A549 (cell line): ENCODE measurements at regions not wholly inside any gene's neighbourhood (a gene's known extent, or its start where the extent isn't known, plus 50 kb on each side); places are given as distances from the start of the nearest gene placed in this dataset.

Source experiments
- ATAC-seq, 2 experiments: fragments of 200-7000 bp in 1 of 2; fragments of >200 bp in 1 of 2; cut with Nextera tagmentation in 1 of 2; cut with Tn5 transposase in 1 of 2; 3 replicates each; pipeline versions ENCODE4 v1.8.0 to v1.9.1; 2018 to 2020; ENCODE audit warnings: mild to moderate bottlenecking in 1 of 2, moderate library complexity in 1 of 2
- CTCF ChIA-PET: fragments of 300-600 bp; sonication (Branson Sonifier 250); formaldehyde crosslinking; extraction: SDS; loops from one replicate; lab custom pipeline; 2021; ENCODE audit warnings: antibody characterized with exemption, inconsistent platforms; lab: Yijun Ruan, JAX
- POLR2A ChIA-PET: fragments of 350-600 bp; formaldehyde crosslinking; extraction: SDS; loops from one replicate; lab custom pipeline; 2021; ENCODE audit warnings: antibody characterized with exemption, inconsistent platforms; lab: Yijun Ruan, JAX
- DNase-seq, 2 experiments: peaks; one replicate each; pipeline versions ENCODE4 v3.0.0 to v3.0.0-alpha.2; 2011 to 2016; ENCODE audit warnings: low read depth in 1 of 2, low spot score in 1 of 2
- FAIRE-seq: peaks from 2 replicates; lab custom pipeline; 2011; peaks lifted over from hg19 to GRCh38; lab: Jason Lieb, UNC
- H3K27ac ChIP-seq, 2 experiments: fragments of >200 bp; sonication (Bioruptor Twin); formaldehyde crosslinking; 3 replicates each; pipeline ENCODE4 v1.5.1; 2016 to 2017
- H3K4me1 ChIP-seq: fragments of >200 bp; sonication (Bioruptor Twin); formaldehyde crosslinking; 3 replicates; pipeline ENCODE4 v1.6.1; 2016
- H3K4me2 ChIP-seq: fragments of >200 bp; sonication (Bioruptor Twin); formaldehyde crosslinking; 3 replicates; pipeline ENCODE4 v1.6.1; 2016
- H3K4me3 ChIP-seq: fragments of >200 bp; sonication (Bioruptor Twin); formaldehyde crosslinking; 3 replicates; pipeline ENCODE4 v1.5.1; 2016
- H3K9me3 ChIP-seq: fragments of >200 bp; sonication (Bioruptor Twin); formaldehyde crosslinking; 3 replicates; pipeline ENCODE4 v1.6.1; 2016
- BHLHE40 ChIP-seq: IDR thresholded peaks from 2 replicates; pipeline ENCODE4 v1.6.1; 2012; ENCODE audit warnings: low read depth, low read length, inconsistent platforms
- CBX2 ChIP-seq: fragments of 200-600 bp; sonication (generic); IDR thresholded peaks from 2 replicates; pipeline ENCODE4 v1.6.1; 2016; ENCODE audit warnings: low read depth, mild to moderate bottlenecking, borderline replicate concordance
- EHF ChIP-seq: fragments of 250-450 bp; sonication (Bioruptor Pico); IDR thresholded peaks from 2 replicates; pipeline ENCODE4 v1.5.0; 2020; ENCODE audit warnings: mild to moderate bottlenecking
- ESRRA ChIP-seq: fragments of 150-350 bp; IDR thresholded peaks from 2 replicates; pipeline ENCODE4 v1.6.1; 2014; ENCODE audit warnings: mild to moderate bottlenecking, low read length, borderline replicate concordance
- GATA3 ChIP-seq: IDR thresholded peaks from 2 replicates; pipeline ENCODE4 v1.6.1; 2012; ENCODE audit warnings: borderline replicate concordance
- HES2 ChIP-seq: fragments of >200 bp; sonication (Bioruptor Twin); formaldehyde crosslinking; IDR thresholded peaks from 2 replicates; pipeline ENCODE4 v1.6.1; 2016
- HOXA7 ChIP-seq: fragments of 250-450 bp; sonication (Bioruptor Pico); IDR thresholded peaks from 2 replicates; pipeline ENCODE4 v1.5.0; 2020; ENCODE audit warnings: mild to moderate bottlenecking, moderate library complexity
- HOXB13 ChIP-seq: fragments of 250-450 bp; sonication (Bioruptor Pico); IDR thresholded peaks from 2 replicates; pipeline ENCODE4 v1.5.0; 2020; ENCODE audit warnings: low read depth, mild to moderate bottlenecking, moderate library complexity
- KDM1A ChIP-seq: fragments of 200-600 bp; sonication (generic); IDR thresholded peaks from 2 replicates; pipeline ENCODE4 v1.6.1; 2016; ENCODE audit warnings: low read depth, mild to moderate bottlenecking
- KDM5A ChIP-seq: fragments of 200-600 bp; sonication (generic); IDR thresholded peaks from 2 replicates; pipeline ENCODE4 v1.6.1; 2016; ENCODE audit warnings: antibody characterized with exemption, mild to moderate bottlenecking
- MAFK ChIP-seq: fragments of 450-650 bp; IDR thresholded peaks from 2 replicates; pipeline ENCODE4 v1.6.1; 2014; ENCODE audit not compliant: partially characterized antibody
- MYC ChIP-seq: IDR thresholded peaks from 2 replicates; pipeline ENCODE4 v1.6.1; 2012; ENCODE audit warnings: mild to moderate bottlenecking, inconsistent platforms, low read length, improper control_type of control experiment, borderline replicate concordance
- POLR2A ChIP-seq: IDR thresholded peaks from 2 replicates; pipeline ENCODE4 v1.6.1; 2012; ENCODE audit warnings: mild to moderate bottlenecking, low read length
- POLR2AphosphoS2 ChIP-seq: conservative IDR thresholded peaks from 2 replicates; pipeline ENCODE4 v1.6.1; 2012; ENCODE audit warnings: low read length, improper control_type of control experiment, inconsistent platforms
- RCOR1 ChIP-seq: fragments of 150-350 bp; IDR thresholded peaks from 2 replicates; pipeline ENCODE4 v1.6.1; 2014; ENCODE audit warnings: antibody characterized with exemption, low read length, low read depth
- RNF2 ChIP-seq: fragments of 200-600 bp; sonication (generic); IDR thresholded peaks from 2 replicates; pipeline ENCODE4 v1.6.1; 2016; ENCODE audit warnings: low read depth, mild to moderate bottlenecking, antibody characterized with exemption, moderate library complexity, borderline replicate concordance
- SREBF2 ChIP-seq: fragments of 450-650 bp; IDR thresholded peaks from 2 replicates; pipeline ENCODE4 v1.6.1; 2014; ENCODE audit warnings: mild to moderate bottlenecking, moderate library complexity
- TFCP2L1 ChIP-seq: fragments of 250-450 bp; sonication (Bioruptor Pico); IDR thresholded peaks from 2 replicates; pipeline ENCODE4 v1.5.0; 2021; ENCODE audit warnings: mild to moderate bottlenecking
- TP53 ChIP-seq: fragments of 250-450 bp; sonication (Bioruptor Pico); IDR thresholded peaks from 2 replicates; pipeline ENCODE4 v1.5.0; 2021; ENCODE audit warnings: mild to moderate bottlenecking, moderate library complexity
- ZC3H11A ChIP-seq: fragments of 450-650 bp; IDR thresholded peaks from 2 replicates; pipeline ENCODE4 v1.6.1; 2014; ENCODE audit warnings: antibody characterized with exemption, mild to moderate bottlenecking
- ZNF302 ChIP-seq: fragments of 250-450 bp; sonication (Bioruptor Pico); IDR thresholded peaks from 2 replicates; pipeline ENCODE4 v1.9.0; 2021; ENCODE audit warnings: inconsistent platforms, mild to moderate bottlenecking, moderate library complexity
- WGBS: methylation state at CpG from one replicate; pipeline ENCODE4 v1.1.6; 2017; ENCODE audit errors: missing lambda C conversion rate; 5-methylcytosine and 5-hydroxymethylcytosine counted together
- TF ChIP-seq, protein P1 (sequence below): fragments of 150-350 bp; IDR thresholded peaks from 2 replicates; pipeline ENCODE4 v1.6.1; 2014; ENCODE audit warnings: low read depth, mild to moderate bottlenecking, low read length
- TF ChIP-seq, protein P2 (sequence below): fragments of 200-600 bp; sonication (generic); IDR thresholded peaks from 2 replicates; pipeline ENCODE4 v1.6.1; 2016; ENCODE audit warnings: antibody characterized with exemption, mild to moderate bottlenecking, moderate library complexity
- TF ChIP-seq, protein P3 (sequence below): IDR thresholded peaks from 2 replicates; pipeline ENCODE4 v1.6.1; 2012

DNA sequence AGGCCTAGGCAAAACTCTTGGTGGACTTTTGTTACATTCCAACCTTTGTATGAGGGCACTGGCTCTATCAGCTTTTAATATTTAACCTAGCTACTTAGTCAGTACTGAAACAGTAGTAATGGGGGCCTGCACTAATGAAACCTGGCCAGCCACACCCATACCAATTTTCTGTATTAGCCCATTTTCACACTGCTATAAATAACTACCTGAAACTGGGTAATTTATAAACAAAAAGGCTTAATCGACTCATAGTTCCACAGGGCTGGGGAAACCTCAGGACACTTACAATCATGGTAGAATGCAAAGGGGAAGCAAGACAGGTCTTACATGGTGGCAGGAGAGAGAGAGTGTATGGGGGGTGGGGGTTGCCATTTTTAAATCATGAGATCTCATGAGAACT, 245.7 kb upstream of the RGS18 start:
- WGBS = 20% methylated on average over 1 of the region's 1 CpG
- POLR2A ChIA-PET = no interaction called here
- FAIRE-seq = no peak
- Histone ChIP-seq H3K27ac (no peak overlapping the region), H3K9me3 (no peaks in the 10 kb centered on the region), H3K4me3 (no peak overlapping the region), H3K4me1 (no peaks in the 10 kb centered on the region), H3K4me2 (no peak overlapping the region)
- CTCF ChIA-PET = no interaction called here
- TF ChIP-seq ZNF302 (CRISPR knock-in tag) = no peak
- no peak for TF ChIP-seq MYC
- TF ChIP-seq HES2 = no peak
- TF ChIP-seq HOXB13 (CRISPR knock-in tag) = no peak
- no peak for TF ChIP-seq MAFK
- no peak for ATAC-seq
- no peak for DNase-seq

DNA sequence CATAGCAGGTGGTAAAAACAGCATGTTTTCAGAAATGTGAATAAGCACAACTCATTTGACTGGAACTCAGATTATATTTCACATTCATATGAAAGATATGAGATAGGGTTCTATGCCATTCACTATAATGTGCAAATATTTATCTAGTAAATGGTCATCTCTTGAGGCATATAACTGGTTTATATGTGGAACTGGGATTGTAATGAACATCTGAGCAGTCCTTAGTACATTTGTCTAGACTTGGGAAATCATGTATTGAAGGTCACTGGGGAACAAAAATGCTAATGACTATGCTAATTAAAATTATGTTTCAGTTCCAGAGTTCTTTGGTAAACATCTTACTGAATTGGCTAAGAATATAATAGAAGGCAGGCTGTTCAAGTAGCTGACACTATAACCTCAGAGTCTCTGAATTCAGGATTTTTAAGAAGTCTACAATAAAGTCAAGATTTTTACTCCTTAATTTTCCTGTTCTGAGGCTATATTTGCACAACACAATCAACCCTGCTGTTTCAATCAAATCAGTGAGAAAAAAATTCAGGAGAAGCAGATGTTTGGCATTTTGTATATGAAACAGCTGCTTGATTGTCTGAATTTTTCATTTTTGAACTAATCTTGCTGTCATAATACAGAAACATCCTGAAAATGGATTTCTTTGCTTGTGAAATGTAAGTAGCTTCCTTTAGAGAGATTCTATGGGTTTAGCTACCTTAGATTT, 244.8 kb upstream of the RGS18 start:
- Histone ChIP-seq H3K4me3 (no peak overlapping the region), H3K4me2 (no peak overlapping the region), H3K27ac (no peak overlapping the region)
- ATAC-seq (no peak), DNase-seq (no peak), FAIRE-seq (peak; percentile 18)
- POLR2A ChIA-PET = no interaction called here
- CTCF ChIA-PET = no interaction called here
- no peak for TF ChIP-seq RNF2
- no peak for TF ChIP-seq CBX2
- no peak for TF ChIP-seq KDM5A
- no peak for TF ChIP-seq HOXA7 (CRISPR knock-in tag)
- TF ChIP-seq, protein P1, sequence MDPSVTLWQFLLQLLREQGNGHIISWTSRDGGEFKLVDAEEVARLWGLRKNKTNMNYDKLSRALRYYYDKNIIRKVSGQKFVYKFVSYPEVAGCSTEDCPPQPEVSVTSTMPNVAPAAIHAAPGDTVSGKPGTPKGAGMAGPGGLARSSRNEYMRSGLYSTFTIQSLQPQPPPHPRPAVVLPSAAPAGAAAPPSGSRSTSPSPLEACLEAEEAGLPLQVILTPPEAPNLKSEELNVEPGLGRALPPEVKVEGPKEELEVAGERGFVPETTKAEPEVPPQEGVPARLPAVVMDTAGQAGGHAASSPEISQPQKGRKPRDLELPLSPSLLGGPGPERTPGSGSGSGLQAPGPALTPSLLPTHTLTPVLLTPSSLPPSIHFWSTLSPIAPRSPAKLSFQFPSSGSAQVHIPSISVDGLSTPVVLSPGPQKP = no peak
- no peak for TF ChIP-seq POLR2A
- TF ChIP-seq, all 56 proteins: peak for 0
- no peaks in the 10 kb centered on the region for H3K4me1 ChIP-seq
- no peaks in the 10 kb centered on the region for H3K9me3 ChIP-seq

GRCh38 chr1:191929383-191929782, 228.9 kb upstream of the RGS18 start:
- TF ChIP-seq KDM1A (no peak), TFCP2L1 (CRISPR knock-in tag) (no peak), GATA3 (no peak), EHF (CRISPR knock-in tag) (no peak), HES2 (no peak), BHLHE40 (no peak), RNF2 (no peak), ESRRA (no peak), POLR2AphosphoS2 (no peak), MYC (no peak), SREBF2 (no peak), ZC3H11A (no peak), TP53 (CRISPR knock-in tag) (no peak), RCOR1 (no peak)
- TF ChIP-seq, protein P2, sequence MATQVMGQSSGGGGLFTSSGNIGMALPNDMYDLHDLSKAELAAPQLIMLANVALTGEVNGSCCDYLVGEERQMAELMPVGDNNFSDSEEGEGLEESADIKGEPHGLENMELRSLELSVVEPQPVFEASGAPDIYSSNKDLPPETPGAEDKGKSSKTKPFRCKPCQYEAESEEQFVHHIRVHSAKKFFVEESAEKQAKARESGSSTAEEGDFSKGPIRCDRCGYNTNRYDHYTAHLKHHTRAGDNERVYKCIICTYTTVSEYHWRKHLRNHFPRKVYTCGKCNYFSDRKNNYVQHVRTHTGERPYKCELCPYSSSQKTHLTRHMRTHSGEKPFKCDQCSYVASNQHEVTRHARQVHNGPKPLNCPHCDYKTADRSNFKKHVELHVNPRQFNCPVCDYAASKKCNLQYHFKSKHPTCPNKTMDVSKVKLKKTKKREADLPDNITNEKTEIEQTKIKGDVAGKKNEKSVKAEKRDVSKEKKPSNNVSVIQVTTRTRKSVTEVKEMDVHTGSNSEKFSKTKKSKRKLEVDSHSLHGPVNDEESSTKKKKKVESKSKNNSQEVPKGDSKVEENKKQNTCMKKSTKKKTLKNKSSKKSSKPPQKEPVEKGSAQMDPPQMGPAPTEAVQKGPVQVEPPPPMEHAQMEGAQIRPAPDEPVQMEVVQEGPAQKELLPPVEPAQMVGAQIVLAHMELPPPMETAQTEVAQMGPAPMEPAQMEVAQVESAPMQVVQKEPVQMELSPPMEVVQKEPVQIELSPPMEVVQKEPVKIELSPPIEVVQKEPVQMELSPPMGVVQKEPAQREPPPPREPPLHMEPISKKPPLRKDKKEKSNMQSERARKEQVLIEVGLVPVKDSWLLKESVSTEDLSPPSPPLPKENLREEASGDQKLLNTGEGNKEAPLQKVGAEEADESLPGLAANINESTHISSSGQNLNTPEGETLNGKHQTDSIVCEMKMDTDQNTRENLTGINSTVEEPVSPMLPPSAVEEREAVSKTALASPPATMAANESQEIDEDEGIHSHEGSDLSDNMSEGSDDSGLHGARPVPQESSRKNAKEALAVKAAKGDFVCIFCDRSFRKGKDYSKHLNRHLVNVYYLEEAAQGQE = no peak
- TF ChIP-seq, protein P3, sequence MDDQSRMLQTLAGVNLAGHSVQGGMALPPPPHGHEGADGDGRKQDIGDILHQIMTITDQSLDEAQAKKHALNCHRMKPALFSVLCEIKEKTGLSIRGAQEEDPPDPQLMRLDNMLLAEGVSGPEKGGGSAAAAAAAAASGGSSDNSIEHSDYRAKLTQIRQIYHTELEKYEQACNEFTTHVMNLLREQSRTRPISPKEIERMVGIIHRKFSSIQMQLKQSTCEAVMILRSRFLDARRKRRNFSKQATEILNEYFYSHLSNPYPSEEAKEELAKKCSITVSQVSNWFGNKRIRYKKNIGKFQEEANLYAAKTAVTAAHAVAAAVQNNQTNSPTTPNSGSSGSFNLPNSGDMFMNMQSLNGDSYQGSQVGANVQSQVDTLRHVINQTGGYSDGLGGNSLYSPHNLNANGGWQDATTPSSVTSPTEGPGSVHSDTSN = no peak
- TF ChIP-seq, all 56 proteins: peak for 0
- 10% methylated on average over 1 of the region's 1 CpG for WGBS

More at GRCh38 chr1:191929383-191929782, 228.9 kb upstream of the RGS18 start:
- DNase-seq (no peak), FAIRE-seq (no peak), ATAC-seq (no peak)
- Histone ChIP-seq H3K4me2 (no peak overlapping the region), H3K27ac (no peak overlapping the region), H3K4me1 (no peaks in the 10 kb centered on the region), H3K4me3 (no peak overlapping the region), H3K9me3 (no peaks in the 10 kb centered on the region)
- POLR2A ChIA-PET = no interaction called here
- CTCF ChIA-PET = no interaction called here
